A549 (cell line): ENCODE measurements at regions not wholly inside any gene's neighbourhood (a gene's known extent, or its start where the extent isn't known, plus 50 kb on each side); places are given as distances from the start of the nearest gene placed in this dataset.

Experiments
- ATAC-seq, 2 experiments: fragments of 200-7000 bp in 1 of 2; fragments of >200 bp in 1 of 2; cut with Nextera tagmentation in 1 of 2; cut with Tn5 transposase in 1 of 2; 3 replicates each; pipeline versions ENCODE4 v1.8.0 to v1.9.1; 2018 to 2020; ENCODE audit warnings: mild to moderate bottlenecking in 1 of 2, moderate library complexity in 1 of 2
- CTCF ChIA-PET: fragments of 300-600 bp; sonication (Branson Sonifier 250); formaldehyde crosslinking; extraction: SDS; loops from one replicate; lab custom pipeline; 2021; ENCODE audit warnings: antibody characterized with exemption, inconsistent platforms; lab: Yijun Ruan, JAX
- POLR2A ChIA-PET: fragments of 350-600 bp; formaldehyde crosslinking; extraction: SDS; loops from one replicate; lab custom pipeline; 2021; ENCODE audit warnings: antibody characterized with exemption, inconsistent platforms; lab: Yijun Ruan, JAX
- DNase-seq, 2 experiments: peaks; one replicate each; pipeline versions ENCODE4 v3.0.0 to v3.0.0-alpha.2; 2011 to 2016; ENCODE audit warnings: low read depth in 1 of 2, low spot score in 1 of 2
- FAIRE-seq: peaks from 2 replicates; lab custom pipeline; 2011; peaks lifted over from hg19 to GRCh38; lab: Jason Lieb, UNC
- H3K27ac ChIP-seq, 2 experiments: fragments of >200 bp; sonication (Bioruptor Twin); formaldehyde crosslinking; 3 replicates each; pipeline ENCODE4 v1.5.1; 2016 to 2017
- H3K4me1 ChIP-seq: fragments of >200 bp; sonication (Bioruptor Twin); formaldehyde crosslinking; 3 replicates; pipeline ENCODE4 v1.6.1; 2016
- H3K4me2 ChIP-seq: fragments of >200 bp; sonication (Bioruptor Twin); formaldehyde crosslinking; 3 replicates; pipeline ENCODE4 v1.6.1; 2016
- H3K4me3 ChIP-seq: fragments of >200 bp; sonication (Bioruptor Twin); formaldehyde crosslinking; 3 replicates; pipeline ENCODE4 v1.5.1; 2016
- H3K9me3 ChIP-seq: fragments of >200 bp; sonication (Bioruptor Twin); formaldehyde crosslinking; 3 replicates; pipeline ENCODE4 v1.6.1; 2016
- ATOH8 ChIP-seq: fragments of 250-450 bp; sonication (Bioruptor Pico); IDR thresholded peaks from 2 replicates; pipeline ENCODE4 v1.5.0; 2020; ENCODE audit warnings: low read depth, mild to moderate bottlenecking, moderate library complexity
- BHLHE40 ChIP-seq: IDR thresholded peaks from 2 replicates; pipeline ENCODE4 v1.6.1; 2012; ENCODE audit warnings: low read depth, low read length, inconsistent platforms
- CBX2 ChIP-seq: fragments of 200-600 bp; sonication (generic); IDR thresholded peaks from 2 replicates; pipeline ENCODE4 v1.6.1; 2016; ENCODE audit warnings: low read depth, mild to moderate bottlenecking, borderline replicate concordance
- CEBPB ChIP-seq, 2 experiments: fragments of >200 bp in 1 of 2; sonication (Bioruptor Twin) in 1 of 2; formaldehyde crosslinking in 1 of 2; IDR thresholded peaks; 2 replicates each; pipeline ENCODE4 v1.6.1; 2012 to 2016
- E2F6 ChIP-seq: IDR thresholded peaks from 2 replicates; pipeline ENCODE4 v1.6.1; 2012; ENCODE audit warnings: low read depth, borderline replicate concordance
- EHF ChIP-seq: fragments of 250-450 bp; sonication (Bioruptor Pico); IDR thresholded peaks from 2 replicates; pipeline ENCODE4 v1.5.0; 2020; ENCODE audit warnings: mild to moderate bottlenecking
- EHMT2 ChIP-seq: fragments of 200-600 bp; sonication (generic); IDR thresholded peaks from 2 replicates; pipeline ENCODE4 v1.6.1; 2016; ENCODE audit warnings: antibody characterized with exemption, low read depth, mild to moderate bottlenecking, moderate library complexity
- ELK1 ChIP-seq: fragments of 150-350 bp; IDR thresholded peaks from 2 replicates; pipeline ENCODE4 v1.6.1; 2014; ENCODE audit warnings: low read depth, mild to moderate bottlenecking, low read length
- EP300 ChIP-seq, 2 experiments: fragments of >200 bp; sonication (Bioruptor Twin); formaldehyde crosslinking; IDR thresholded peaks; 2 replicates in 1 of 2; 3 replicates in 1 of 2; pipeline ENCODE4 v1.6.1; 2016 to 2017
- ESRRA ChIP-seq: fragments of 150-350 bp; IDR thresholded peaks from 2 replicates; pipeline ENCODE4 v1.6.1; 2014; ENCODE audit warnings: mild to moderate bottlenecking, low read length, borderline replicate concordance
- FOSL2 ChIP-seq, 2 experiments: fragments of 450-650 bp in 1 of 2; fragments of >200 bp in 1 of 2; sonication (Bioruptor Twin) in 1 of 2; formaldehyde crosslinking; IDR thresholded peaks; 2 replicates each; pipeline versions ENCODE4 v1.5.0 to v1.6.1; 2016 to 2020; ENCODE audit warnings: mild to moderate bottlenecking in 1 of 2, moderate library complexity in 1 of 2
- FOXS1 ChIP-seq: fragments of 250-450 bp; sonication (Bioruptor Pico); IDR thresholded peaks from 2 replicates; pipeline ENCODE4 v1.5.0; 2020; ENCODE audit warnings: mild to moderate bottlenecking, moderate library complexity
- HEYL ChIP-seq: fragments of 250-450 bp; sonication (Bioruptor Pico); IDR thresholded peaks from 2 replicates; pipeline ENCODE4 v1.8.0; 2021; ENCODE audit warnings: mild to moderate bottlenecking, moderate library complexity
- HMGXB4 ChIP-seq: fragments of 250-450 bp; sonication (Bioruptor Pico); IDR thresholded peaks from 2 replicates; pipeline ENCODE4 v1.5.0; 2021; ENCODE audit warnings: mild to moderate bottlenecking, moderate library complexity, borderline replicate concordance
- HOXA7 ChIP-seq: fragments of 250-450 bp; sonication (Bioruptor Pico); IDR thresholded peaks from 2 replicates; pipeline ENCODE4 v1.5.0; 2020; ENCODE audit warnings: mild to moderate bottlenecking, moderate library complexity
- HOXB13 ChIP-seq: fragments of 250-450 bp; sonication (Bioruptor Pico); IDR thresholded peaks from 2 replicates; pipeline ENCODE4 v1.5.0; 2020; ENCODE audit warnings: low read depth, mild to moderate bottlenecking, moderate library complexity
- JUNB ChIP-seq: fragments of >200 bp; sonication (Bioruptor Twin); formaldehyde crosslinking; IDR thresholded peaks from 2 replicates; pipeline ENCODE4 v1.6.1; 2016
- MAFK ChIP-seq: fragments of 450-650 bp; IDR thresholded peaks from 2 replicates; pipeline ENCODE4 v1.6.1; 2014; ENCODE audit not compliant: partially characterized antibody
- MAX ChIP-seq: IDR thresholded peaks from 2 replicates; pipeline ENCODE4 v1.6.1; 2012
- MAZ ChIP-seq: fragments of 150-350 bp; IDR thresholded peaks from 2 replicates; pipeline ENCODE4 v1.6.1; 2014; ENCODE audit warnings: antibody characterized with exemption, low read depth, low read length, borderline replicate concordance
- NPAS2 ChIP-seq: fragments of 250-450 bp; sonication (Bioruptor Pico); IDR thresholded peaks from 2 replicates; pipeline ENCODE4 v1.8.0; 2022; ENCODE audit warnings: mild to moderate bottlenecking, moderate library complexity, borderline replicate concordance
- PHF8 ChIP-seq: fragments of 200-600 bp; sonication (generic); IDR thresholded peaks from 2 replicates; pipeline ENCODE4 v1.6.1; 2016; ENCODE audit warnings: low read depth, mild to moderate bottlenecking, antibody characterized with exemption, moderate library complexity, borderline replicate concordance
- POLR2AphosphoS2 ChIP-seq: conservative IDR thresholded peaks from 2 replicates; pipeline ENCODE4 v1.6.1; 2012; ENCODE audit warnings: low read length, improper control_type of control experiment, inconsistent platforms
- REST ChIP-seq: fragments of 200-600 bp; sonication (generic); IDR thresholded peaks from 2 replicates; pipeline ENCODE4 v1.6.1; 2016; ENCODE audit warnings: antibody characterized with exemption, mild to moderate bottlenecking, moderate library complexity
- ZNF302 ChIP-seq: fragments of 250-450 bp; sonication (Bioruptor Pico); IDR thresholded peaks from 2 replicates; pipeline ENCODE4 v1.9.0; 2021; ENCODE audit warnings: inconsistent platforms, mild to moderate bottlenecking, moderate library complexity
- WGBS: methylation state at CpG from one replicate; pipeline ENCODE4 v1.1.6; 2017; ENCODE audit errors: missing lambda C conversion rate; 5-methylcytosine and 5-hydroxymethylcytosine counted together
- TF ChIP-seq, protein P1 (sequence below): IDR thresholded peaks from 2 replicates; pipeline ENCODE4 v1.6.1; 2012
- TF ChIP-seq, protein P2 (sequence below): fragments of 450-650 bp; IDR thresholded peaks from 2 replicates; pipeline ENCODE4 v1.6.1; 2014; ENCODE audit warnings: antibody characterized with exemption

DNA sequence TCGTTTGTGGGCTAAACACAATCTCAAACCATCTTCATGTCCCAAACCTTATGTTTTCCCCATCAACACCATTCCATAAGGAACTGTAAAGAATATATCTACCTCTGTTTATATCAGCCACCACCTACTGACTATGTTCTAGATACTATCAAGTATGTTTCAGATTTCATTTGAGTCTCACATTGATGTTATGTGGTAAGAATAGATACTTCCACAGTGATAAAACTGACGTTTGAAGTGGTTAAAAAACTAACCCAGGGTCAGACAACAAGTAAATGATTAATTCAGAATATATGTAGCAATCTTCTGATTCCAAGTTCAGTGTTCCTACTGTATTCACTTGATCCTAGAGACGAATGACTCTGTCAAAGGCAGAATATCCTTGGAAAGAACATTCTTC is 156.8 kb upstream of the RASGEF1B start:
- 5% methylated on average over 3 of the region's 3 CpGs for WGBS
- FAIRE-seq (no peak), DNase-seq (no peak), ATAC-seq (no peak)
- Histone ChIP-seq H3K27ac (no peak overlapping the region), H3K9me3 (no peaks in the 10 kb centered on the region), H3K4me1 (no peaks in the 10 kb centered on the region), H3K4me3 (no peak overlapping the region), H3K4me2 (no peak overlapping the region)
- ChIA-PET POLR2A (no interaction called here), CTCF (no interaction called here)
- TF ChIP-seq, protein P1, sequence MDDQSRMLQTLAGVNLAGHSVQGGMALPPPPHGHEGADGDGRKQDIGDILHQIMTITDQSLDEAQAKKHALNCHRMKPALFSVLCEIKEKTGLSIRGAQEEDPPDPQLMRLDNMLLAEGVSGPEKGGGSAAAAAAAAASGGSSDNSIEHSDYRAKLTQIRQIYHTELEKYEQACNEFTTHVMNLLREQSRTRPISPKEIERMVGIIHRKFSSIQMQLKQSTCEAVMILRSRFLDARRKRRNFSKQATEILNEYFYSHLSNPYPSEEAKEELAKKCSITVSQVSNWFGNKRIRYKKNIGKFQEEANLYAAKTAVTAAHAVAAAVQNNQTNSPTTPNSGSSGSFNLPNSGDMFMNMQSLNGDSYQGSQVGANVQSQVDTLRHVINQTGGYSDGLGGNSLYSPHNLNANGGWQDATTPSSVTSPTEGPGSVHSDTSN: no peak
- TF ChIP-seq HEYL (CRISPR knock-in tag) (no peak), EHMT2 (no peak), ELK1 (no peak), BHLHE40 (no peak), CEBPB (IDR thresholded peaks at IDR 0.05) (no peak), PHF8 (no peak), EP300 (IDR thresholded peaks at IDR 0.05) (no peak), HOXA7 (no peak), JUNB (no peak), MAX (no peak), NPAS2 (no peak), HOXB13 (no peak), HMGXB4 (CRISPR knock-in tag) (no peak), E2F6 (no peak), REST (no peak), CBX2 (no peak)
- TF ChIP-seq, protein P2, sequence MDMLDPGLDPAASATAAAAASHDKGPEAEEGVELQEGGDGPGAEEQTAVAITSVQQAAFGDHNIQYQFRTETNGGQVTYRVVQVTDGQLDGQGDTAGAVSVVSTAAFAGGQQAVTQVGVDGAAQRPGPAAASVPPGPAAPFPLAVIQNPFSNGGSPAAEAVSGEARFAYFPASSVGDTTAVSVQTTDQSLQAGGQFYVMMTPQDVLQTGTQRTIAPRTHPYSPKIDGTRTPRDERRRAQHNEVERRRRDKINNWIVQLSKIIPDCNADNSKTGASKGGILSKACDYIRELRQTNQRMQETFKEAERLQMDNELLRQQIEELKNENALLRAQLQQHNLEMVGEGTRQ: no peak

- ChIA-PET POLR2A (no interaction called here), CTCF (no interaction called here)
- H3K9me3 ChIP-seq: no peaks in the 10 kb centered on the region
- no peak overlapping the region for H3K4me2 ChIP-seq
- no peak overlapping the region for H3K27ac ChIP-seq
- DNase-seq (no peak), ATAC-seq (no peak), FAIRE-seq (no peak)
- H3K4me1 ChIP-seq: no peaks in the 10 kb centered on the region
- WGBS: 51% methylated on average over 2 of the region's 2 CpGs
- no peak overlapping the region for H3K4me3 ChIP-seq
- TF ChIP-seq POLR2AphosphoS2 (no peak), CBX2 (no peak), ESRRA (no peak), FOXS1 (CRISPR knock-in tag) (no peak), MAZ (no peak), EHF (CRISPR knock-in tag) (no peak), FOSL2 (IDR thresholded peaks at IDR 0.05) (no peak), FOSL2 (CRISPR knock-in tag; IDR thresholded peaks at IDR 0.05) (no peak), ZNF302 (CRISPR knock-in tag) (no peak), MAFK (no peak), JUNB (no peak), EP300 (IDR thresholded peaks at IDR 0.05) (no peak), E2F6 (no peak), ATOH8 (CRISPR knock-in tag) (no peak)
Observed at GRCh38 chr4:81627590-81627989, 155.9 kb upstream of the RASGEF1B start.
